ENCODE measurements at regions not wholly inside any gene's neighbourhood (a gene's known extent, or its start where the extent isn't known, plus 50 kb on each side); places are given as distances from the start of the nearest gene placed in this dataset.

GRCh38 chr5:124796495-124796894, 50.1 kb upstream of the ZNF608 start:
- Mint-ChIP-seq H3K4me1 (ENCODE audit: low read depth) (no peaks in the 10 kb centered on the region), H3K27me3 (ENCODE audit: low read depth) (no peaks in the 10 kb centered on the region), H3K4me3 (no peak overlapping the region), H3K36me3 (ENCODE audit: insufficient read depth) (no peaks in the 10 kb centered on the region), H3K9me3 (peaks cover 6% of the 10 kb centered on the region)
- ATAC-seq (no peak), DNase-seq (no peak)

GRCh38 chr5:124797665-124798087, 51.2 kb upstream of the ZNF608 start:
- Mint-ChIP-seq H3K9me3 (peaks cover 6% of the 10 kb centered on the region), H3K4me3 (no peak overlapping the region), H3K4me1 (ENCODE audit: low read depth) (no peaks in the 10 kb centered on the region), H3K27me3 (ENCODE audit: low read depth) (no peaks in the 10 kb centered on the region), H3K36me3 (ENCODE audit: insufficient read depth) (no peaks in the 10 kb centered on the region)
- DNase-seq: no peak
- no peak for ATAC-seq

- Mint-ChIP-seq H3K9me3 (peaks cover 6% of the 10 kb centered on the region), H3K27me3 (ENCODE audit: low read depth) (no peaks in the 10 kb centered on the region), H3K4me3 (no peak overlapping the region), H3K4me1 (ENCODE audit: low read depth) (no peaks in the 10 kb centered on the region), H3K36me3 (ENCODE audit: insufficient read depth) (no peaks in the 10 kb centered on the region)
- ATAC-seq (no peak), DNase-seq (no peak)
Measured at GRCh38 chr5:124798890-124799289, 52.5 kb upstream of the ZNF608 start.

- H3K9me3 Mint-ChIP-seq: peaks cover 6% of the 10 kb centered on the region
- H3K4me1 Mint-ChIP-seq (ENCODE audit: low read depth): no peaks in the 10 kb centered on the region
- no peak overlapping the region for H3K4me3 Mint-ChIP-seq
- ATAC-seq (no peak), DNase-seq (no peak)
- H3K27me3 Mint-ChIP-seq (ENCODE audit: low read depth): no peaks in the 10 kb centered on the region
- H3K36me3 Mint-ChIP-seq (ENCODE audit: insufficient read depth): no peaks in the 10 kb centered on the region
Measured at GRCh38 chr5:124801551-124801950, 55.1 kb upstream of the ZNF608 start.

- Mint-ChIP-seq H3K27me3 (ENCODE audit: low read depth) (no peaks in the 10 kb centered on the region), H3K4me3 (no peak overlapping the region), H3K9me3 (peaks cover 4% of the 10 kb centered on the region), H3K36me3 (ENCODE audit: insufficient read depth) (no peaks in the 10 kb centered on the region), H3K4me1 (ENCODE audit: low read depth) (no peaks in the 10 kb centered on the region)
- ATAC-seq (no peak), DNase-seq (no peak)
Measured at GRCh38 chr5:124803617-124804323, 57.3 kb upstream of the ZNF608 start.

- Mint-ChIP-seq H3K4me1 (ENCODE audit: low read depth) (no peaks in the 10 kb centered on the region), H3K4me3 (no peak overlapping the region), H3K36me3 (ENCODE audit: insufficient read depth) (no peaks in the 10 kb centered on the region), H3K9me3 (no peaks in the 10 kb centered on the region), H3K27me3 (ENCODE audit: low read depth) (no peaks in the 10 kb centered on the region)
- ATAC-seq (no peak), DNase-seq (no peak)
Measured at GRCh38 chr5:124806026-124806372, 59.6 kb upstream of the ZNF608 start.

GRCh38 chr5:124806373-124807077, 60.1 kb upstream of the ZNF608 start:
- Mint-ChIP-seq H3K27me3 (ENCODE audit: low read depth) (no peaks in the 10 kb centered on the region), H3K4me3 (no peak overlapping the region), H3K4me1 (ENCODE audit: low read depth) (no peaks in the 10 kb centered on the region), H3K9me3 (no peaks in the 10 kb centered on the region), H3K36me3 (ENCODE audit: insufficient read depth) (no peaks in the 10 kb centered on the region)
- no peak for DNase-seq
- no peak for ATAC-seq

- no peaks in the 10 kb centered on the region for H3K36me3 Mint-ChIP-seq (ENCODE audit: insufficient read depth)
- ATAC-seq (no peak), DNase-seq (no peak)
- no peaks in the 10 kb centered on the region for H3K27me3 Mint-ChIP-seq (ENCODE audit: low read depth)
- H3K4me1 Mint-ChIP-seq (ENCODE audit: low read depth): no peaks in the 10 kb centered on the region
- H3K9me3 Mint-ChIP-seq: no peaks in the 10 kb centered on the region
- H3K4me3 Mint-ChIP-seq: no peak overlapping the region
Measured at GRCh38 chr5:124808842-124809268, 62.4 kb upstream of the ZNF608 start.

- H3K36me3 Mint-ChIP-seq (ENCODE audit: insufficient read depth): no peaks in the 10 kb centered on the region
- ATAC-seq: no peak
- no peaks in the 10 kb centered on the region for H3K4me1 Mint-ChIP-seq (ENCODE audit: low read depth)
- DNase-seq: no peak
- no peaks in the 10 kb centered on the region for H3K9me3 Mint-ChIP-seq
- no peak overlapping the region for H3K4me3 Mint-ChIP-seq
- no peaks in the 10 kb centered on the region for H3K27me3 Mint-ChIP-seq (ENCODE audit: low read depth)
Measured at GRCh38 chr5:124810396-124811006, 64.1 kb upstream of the ZNF608 start.

- Mint-ChIP-seq H3K27me3 (ENCODE audit: low read depth) (no peaks in the 10 kb centered on the region), H3K4me1 (ENCODE audit: low read depth) (no peaks in the 10 kb centered on the region), H3K36me3 (ENCODE audit: insufficient read depth) (no peaks in the 10 kb centered on the region), H3K4me3 (no peak overlapping the region), H3K9me3 (no peaks in the 10 kb centered on the region)
- no peak for ATAC-seq
- DNase-seq: no peak
Measured at GRCh38 chr5:124812771-124813358, 66.4 kb upstream of the ZNF608 start.

GRCh38 chr5:124816381-124816780, 69.9 kb upstream of the ZNF608 start:
- Mint-ChIP-seq H3K36me3 (ENCODE audit: insufficient read depth) (no peaks in the 10 kb centered on the region), H3K9me3 (no peaks in the 10 kb centered on the region), H3K4me1 (ENCODE audit: low read depth) (no peaks in the 10 kb centered on the region), H3K4me3 (no peak overlapping the region), H3K27me3 (ENCODE audit: low read depth) (no peaks in the 10 kb centered on the region)
- DNase-seq (no peak), ATAC-seq (no peak)

GRCh38 chr5:124819201-124819600, 72.8 kb upstream of the ZNF608 start:
- no peak overlapping the region for H3K4me3 Mint-ChIP-seq
- no peaks in the 10 kb centered on the region for H3K36me3 Mint-ChIP-seq (ENCODE audit: insufficient read depth)
- H3K4me1 Mint-ChIP-seq (ENCODE audit: low read depth): no peaks in the 10 kb centered on the region
- no peak for DNase-seq
- H3K27me3 Mint-ChIP-seq (ENCODE audit: low read depth): no peaks in the 10 kb centered on the region
- ATAC-seq: no peak
- no peaks in the 10 kb centered on the region for H3K9me3 Mint-ChIP-seq

GRCh38 chr5:124822647-124823046, 76.2 kb upstream of the ZNF608 start:
- Mint-ChIP-seq H3K4me1 (ENCODE audit: low read depth) (no peaks in the 10 kb centered on the region), H3K9me3 (no peaks in the 10 kb centered on the region), H3K27me3 (ENCODE audit: low read depth) (no peaks in the 10 kb centered on the region), H3K4me3 (no peak overlapping the region), H3K36me3 (ENCODE audit: insufficient read depth) (no peaks in the 10 kb centered on the region)
- ATAC-seq: no peak
- no peak for DNase-seq

- H3K9me3 Mint-ChIP-seq: no peaks in the 10 kb centered on the region
- DNase-seq (no peak), ATAC-seq (no peak)
- H3K27me3 Mint-ChIP-seq (ENCODE audit: low read depth): no peaks in the 10 kb centered on the region
- H3K4me3 Mint-ChIP-seq: no peak overlapping the region
- H3K4me1 Mint-ChIP-seq (ENCODE audit: low read depth): no peaks in the 10 kb centered on the region
- H3K36me3 Mint-ChIP-seq (ENCODE audit: insufficient read depth): no peaks in the 10 kb centered on the region
Measured at GRCh38 chr5:124823380-124823779, 76.9 kb upstream of the ZNF608 start.
